ENCODE measurements at regions not wholly inside any gene's neighbourhood (a gene's known extent, or its start where the extent isn't known, plus 50 kb on each side); places are given as distances from the start of the nearest gene placed in this dataset.

DNA sequence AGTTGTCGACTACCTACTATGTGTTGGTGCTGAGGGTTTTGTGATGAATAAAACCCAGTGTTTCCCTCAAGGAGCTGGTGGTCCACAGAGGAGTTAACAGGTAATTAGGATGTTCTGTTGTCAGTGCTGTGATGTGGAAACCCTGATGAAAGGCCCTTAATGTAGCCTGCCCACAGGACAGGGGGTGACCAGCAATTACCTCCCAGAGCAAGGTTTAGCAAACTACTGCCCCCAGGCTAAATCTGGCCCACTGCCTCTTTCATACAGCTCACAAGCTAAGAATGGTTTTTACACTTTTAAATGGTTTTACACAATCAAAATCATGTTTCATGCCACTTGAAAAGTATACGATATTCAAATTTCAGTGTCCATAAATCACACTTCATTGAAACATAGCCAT is 536.2 kb downstream of the MIAT start:
- H3K9me3 Mint-ChIP-seq: peaks cover 18% of the 10 kb centered on the region
- TF ChIP-seq, protein P1, sequence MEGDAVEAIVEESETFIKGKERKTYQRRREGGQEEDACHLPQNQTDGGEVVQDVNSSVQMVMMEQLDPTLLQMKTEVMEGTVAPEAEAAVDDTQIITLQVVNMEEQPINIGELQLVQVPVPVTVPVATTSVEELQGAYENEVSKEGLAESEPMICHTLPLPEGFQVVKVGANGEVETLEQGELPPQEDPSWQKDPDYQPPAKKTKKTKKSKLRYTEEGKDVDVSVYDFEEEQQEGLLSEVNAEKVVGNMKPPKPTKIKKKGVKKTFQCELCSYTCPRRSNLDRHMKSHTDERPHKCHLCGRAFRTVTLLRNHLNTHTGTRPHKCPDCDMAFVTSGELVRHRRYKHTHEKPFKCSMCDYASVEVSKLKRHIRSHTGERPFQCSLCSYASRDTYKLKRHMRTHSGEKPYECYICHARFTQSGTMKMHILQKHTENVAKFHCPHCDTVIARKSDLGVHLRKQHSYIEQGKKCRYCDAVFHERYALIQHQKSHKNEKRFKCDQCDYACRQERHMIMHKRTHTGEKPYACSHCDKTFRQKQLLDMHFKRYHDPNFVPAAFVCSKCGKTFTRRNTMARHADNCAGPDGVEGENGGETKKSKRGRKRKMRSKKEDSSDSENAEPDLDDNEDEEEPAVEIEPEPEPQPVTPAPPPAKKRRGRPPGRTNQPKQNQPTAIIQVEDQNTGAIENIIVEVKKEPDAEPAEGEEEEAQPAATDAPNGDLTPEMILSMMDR (IDR thresholded peaks at IDR 0.05; ENCODE audit: unreplicated experiment): no peak
- H3K4me3 Mint-ChIP-seq: no peak overlapping the region
- DNase-seq (ENCODE audit: low spot score in 2 of 2, unreplicated experiment in 2 of 2): no peak
- H3K4me1 Mint-ChIP-seq: peaks cover 13% of the 10 kb centered on the region
- H3K27me3 Mint-ChIP-seq (ENCODE audit: low read depth): peaks cover 3% of the 10 kb centered on the region
- H3K36me3 Mint-ChIP-seq: peaks cover 5% of the 10 kb centered on the region
- no peak overlapping the region for H3K27ac Mint-ChIP-seq

DNA sequence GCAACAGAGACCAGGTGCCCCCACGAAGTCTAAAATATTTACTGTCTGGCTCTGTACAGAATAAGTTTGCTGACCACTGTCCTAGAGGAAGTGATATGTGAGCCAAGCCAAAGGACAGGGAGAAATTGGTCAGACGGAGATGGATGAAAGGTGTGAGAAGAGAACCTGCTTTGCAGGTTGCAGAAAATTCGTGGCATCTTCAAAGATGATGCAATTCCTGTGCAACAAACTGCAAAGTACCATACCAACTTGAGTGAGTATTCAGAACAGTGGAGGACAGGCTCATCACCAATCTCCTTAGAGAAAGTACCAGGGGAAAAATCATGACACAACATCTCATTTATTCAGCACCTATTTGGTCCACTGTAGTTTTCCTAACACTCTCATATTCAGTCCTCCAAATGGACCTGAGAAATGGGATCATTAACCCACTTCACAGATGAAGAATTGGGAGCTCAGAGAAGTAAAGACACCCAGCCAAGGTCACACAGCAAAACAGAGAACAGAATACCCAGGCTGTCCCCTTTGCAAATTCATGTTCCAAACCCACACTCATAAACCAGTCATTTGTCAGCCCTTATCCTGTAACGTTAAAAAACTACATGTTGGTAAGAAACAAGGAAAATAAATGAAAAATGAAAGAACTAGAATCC is 536.8 kb downstream of the MIAT start:
- Mint-ChIP-seq H3K4me3 (no peak overlapping the region), H3K36me3 (peaks cover 5% of the 10 kb centered on the region), H3K4me1 (peaks cover 14% of the 10 kb centered on the region), H3K27me3 (ENCODE audit: low read depth) (peaks cover 3% of the 10 kb centered on the region), H3K9me3 (peaks cover 18% of the 10 kb centered on the region), H3K27ac (peak overlapping the region; percentile 28)
- TF ChIP-seq, protein P1 (IDR thresholded peaks at IDR 0.05; ENCODE audit: unreplicated experiment): no peak
- DNase-seq (ENCODE audit: low spot score in 2 of 2, unreplicated experiment in 2 of 2): no peak

DNA sequence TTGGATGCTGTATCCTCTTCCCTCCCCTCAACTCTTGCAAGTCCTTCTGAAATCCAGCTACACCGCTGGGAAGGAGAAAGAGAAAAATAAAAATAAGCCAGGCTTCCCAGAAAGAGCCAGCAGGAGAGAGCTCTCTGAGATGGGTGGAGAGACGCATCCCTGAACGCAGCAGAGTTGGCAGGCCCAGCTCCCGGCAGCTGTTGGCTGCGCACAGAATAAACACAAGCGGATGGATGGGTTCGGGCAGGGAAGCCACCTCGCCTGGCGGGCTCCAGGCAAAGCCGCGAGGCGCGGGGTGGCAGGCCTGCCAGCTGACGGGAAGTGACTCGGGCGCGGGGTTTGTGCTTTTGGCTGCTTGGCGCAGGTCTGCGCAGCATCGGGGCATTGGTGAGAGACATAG is 537.7 kb downstream of the MIAT start:
- peaks cover 5% of the 10 kb centered on the region for H3K36me3 Mint-ChIP-seq
- peaks cover 16% of the 10 kb centered on the region for H3K4me1 Mint-ChIP-seq
- H3K9me3 Mint-ChIP-seq: peaks cover 16% of the 10 kb centered on the region
- H3K27me3 Mint-ChIP-seq (ENCODE audit: low read depth): peaks cover 3% of the 10 kb centered on the region
- H3K4me3 Mint-ChIP-seq: no peak overlapping the region
- H3K27ac Mint-ChIP-seq: peak overlapping the region; percentile 16
- DNase-seq (ENCODE audit: low spot score in 2 of 2, unreplicated experiment in 2 of 2): no peak
- TF ChIP-seq, protein P1 (IDR thresholded peaks at IDR 0.05; ENCODE audit: unreplicated experiment): no peak

- Mint-ChIP-seq H3K9me3 (peaks cover 15% of the 10 kb centered on the region), H3K4me3 (no peak overlapping the region), H3K27ac (peak overlapping the region; percentile 16), H3K27me3 (ENCODE audit: low read depth) (peaks cover 3% of the 10 kb centered on the region), H3K36me3 (peaks cover 5% of the 10 kb centered on the region), H3K4me1 (peaks cover 16% of the 10 kb centered on the region)
- no peak for DNase-seq (ENCODE audit: low spot score in 2 of 2, unreplicated experiment in 2 of 2)
- TF ChIP-seq, protein P1 (IDR thresholded peaks at IDR 0.05; ENCODE audit: unreplicated experiment): no peak
Measured at GRCh38 chr22:27195494-27195893, 538.1 kb downstream of the MIAT start.

- peaks cover 3% of the 10 kb centered on the region for H3K27me3 Mint-ChIP-seq (ENCODE audit: low read depth)
- H3K9me3 Mint-ChIP-seq: peaks cover 6% of the 10 kb centered on the region
- no peak overlapping the region for H3K4me3 Mint-ChIP-seq
- TF ChIP-seq, protein P1 (IDR thresholded peaks at IDR 0.05; ENCODE audit: unreplicated experiment): no peak
- no peak for DNase-seq (ENCODE audit: low spot score in 2 of 2, unreplicated experiment in 2 of 2)
- H3K4me1 Mint-ChIP-seq: peaks cover 23% of the 10 kb centered on the region
- no peak overlapping the region for H3K27ac Mint-ChIP-seq
- H3K36me3 Mint-ChIP-seq: no peaks in the 10 kb centered on the region
Measured at GRCh38 chr22:27196606-27197005, 539.2 kb downstream of the MIAT start.
